NOMO-1 treated with DMSO at 0.1 percent for 48 hours (cell line): ENCODE measurements at regions not wholly inside any gene's neighbourhood (a gene's known extent, or its start where the extent isn't known, plus 50 kb on each side); places are given as distances from the start of the nearest gene placed in this dataset.

Experiments
- DNase-seq: peaks from one replicate; lab custom pipeline; 2025; ENCODE audit not compliant: unreplicated experiment; lab: John Stamatoyannopoulos, UW

- no peak for DNase-seq
These were observed 473.6 kb downstream of the SI start for GRCh38 chr3:164604687-164605086.

GRCh38 chr3:164577667-164578210, 500.6 kb downstream of the SI start:
- no peak for DNase-seq

- DNase-seq, result no peak
These were observed 505.9 kb downstream of the SI start for GRCh38 chr3:164572436-164572835.

GRCh38 chr3:164550857-164551256, 527.4 kb downstream of the SI start:
- no peak for DNase-seq

GRCh38 chr3:164539215-164539614, 539.1 kb downstream of the SI start:
- no peak for DNase-seq

- no peak for DNase-seq
These were observed 540.8 kb downstream of the SI start for GRCh38 chr3:164537485-164537884.

GRCh38 chr3:164533275-164533674, 545.0 kb downstream of the SI start:
- DNase-seq, result no peak

- DNase-seq, result no peak
These were observed 552.0 kb downstream of the SI start for GRCh38 chr3:164526250-164526649.

GRCh38 chr3:164524201-164524600, 554.1 kb downstream of the SI start:
- no peak for DNase-seq

- no peak for DNase-seq
These were observed 556.1 kb downstream of the SI start for GRCh38 chr3:164522073-164522763.

- DNase-seq, result no peak
These were observed 556.7 kb downstream of the SI start for GRCh38 chr3:164521644-164522043.

- DNase-seq, result no peak
These were observed 557.2 kb downstream of the SI start for GRCh38 chr3:164521139-164521538.

- no peak for DNase-seq
These were observed 563.0 kb downstream of the SI start for GRCh38 chr3:164515256-164515655.

- no peak for DNase-seq
These were observed 563.7 kb downstream of the SI start for GRCh38 chr3:164514576-164514975.

- DNase-seq, result no peak
These were observed 570.4 kb downstream of the SI start for GRCh38 chr3:164507886-164508285.

GRCh38 chr3:164498917-164499316, 579.4 kb downstream of the SI start:
- DNase-seq, result no peak

GRCh38 chr3:164488893-164489292, 589.4 kb downstream of the SI start:
- DNase-seq, result no peak

GRCh38 chr3:164486150-164486549, 592.1 kb downstream of the SI start:
- DNase-seq, result no peak

- no peak for DNase-seq
These were observed 598.3 kb downstream of the SI start for GRCh38 chr3:164479978-164480377.

- DNase-seq, result no peak
These were observed 598.9 kb downstream of the SI start for GRCh38 chr3:164479406-164479805.

GRCh38 chr3:164478323-164478722, 600.0 kb downstream of the SI start:
- DNase-seq, result no peak

- no peak for DNase-seq
These were observed 600.9 kb downstream of the SI start for GRCh38 chr3:164477403-164477802.

- no peak for DNase-seq
These were observed 601.7 kb downstream of the SI start for GRCh38 chr3:164476631-164477030.
